ENCODE measurements at regions not wholly inside any gene's neighbourhood (a gene's known extent, or its start where the extent isn't known, plus 50 kb on each side); places are given as distances from the start of the nearest gene placed in this dataset.

- DNase-seq = no peak
- Histone ChIP-seq H3K4me3 (ENCODE audit: low read depth, low read length) (no peak overlapping the region), H3K36me3 (no peaks in the 10 kb centered on the region), H3K27me3 (no peaks in the 10 kb centered on the region), H3K4me1 (no peaks in the 10 kb centered on the region), H3K9me3 (no peaks in the 10 kb centered on the region)
- no peak for TF ChIP-seq CTCF (IDR thresholded peaks at IDR 0.05; ENCODE audit: low read depth, low read length)
Observed at GRCh38 chr5:93967923-93968322, 226.5 kb upstream of the POU5F2 start.

DNA sequence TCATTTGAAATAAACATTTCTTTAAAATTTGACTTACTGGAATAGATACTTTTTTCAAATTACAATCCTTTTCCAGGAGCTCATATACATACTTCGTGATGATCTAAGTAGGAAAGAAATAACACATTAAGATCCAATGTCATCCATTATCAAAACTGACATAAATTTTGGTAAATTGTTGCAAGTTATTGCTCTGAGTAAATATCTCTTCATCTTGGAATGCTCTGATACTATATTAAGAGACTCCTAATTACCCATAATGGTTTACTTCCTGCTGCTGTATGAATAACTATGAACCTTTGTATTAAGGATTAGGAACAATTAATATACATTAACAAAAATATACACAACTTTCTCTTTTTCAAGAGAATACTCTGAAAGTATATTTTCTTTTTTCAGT is 223.0 kb upstream of the POU5F2 start:
- Histone ChIP-seq H3K36me3 (no peaks in the 10 kb centered on the region), H3K9me3 (no peaks in the 10 kb centered on the region), H3K4me3 (ENCODE audit: low read depth, low read length) (no peak overlapping the region), H3K4me1 (peaks cover 3% of the 10 kb centered on the region; the same call in 1 of the 2 replicates), H3K27me3 (no peaks in the 10 kb centered on the region)
- no peak for DNase-seq
- TF ChIP-seq CTCF (IDR thresholded peaks at IDR 0.05; ENCODE audit: low read depth, low read length) = no peak

GRCh38 chr5:93960042-93960441 is 218.6 kb upstream of the POU5F2 start:
- Histone ChIP-seq H3K4me3 (ENCODE audit: low read depth, low read length) (no peak overlapping the region), H3K9me3 (no peaks in the 10 kb centered on the region), H3K27me3 (no peaks in the 10 kb centered on the region), H3K36me3 (no peaks in the 10 kb centered on the region), H3K4me1 (peaks cover 3% of the 10 kb centered on the region; the same call in 1 of the 2 replicates)
- no peak for DNase-seq
- TF ChIP-seq CTCF (IDR thresholded peaks at IDR 0.05; ENCODE audit: low read depth, low read length) = no peak

DNA sequence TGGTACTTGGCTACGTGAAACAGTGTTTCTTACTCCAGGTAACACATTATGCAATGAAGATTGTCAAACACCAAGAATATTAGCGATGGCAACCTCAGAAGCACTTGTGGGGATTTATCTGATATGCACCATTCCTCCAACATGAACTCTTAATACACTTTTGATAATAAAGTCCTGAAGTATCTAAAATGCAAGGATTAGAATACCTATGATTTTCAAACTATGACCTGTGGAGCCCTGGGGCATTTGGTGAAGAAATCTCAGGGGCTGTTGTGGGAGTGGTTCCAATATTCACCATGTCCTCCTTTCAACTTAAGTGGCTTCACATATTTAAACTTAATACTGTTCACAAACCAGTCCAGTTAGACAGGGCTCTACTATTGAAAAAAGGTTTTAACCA is 214.6 kb upstream of the POU5F2 start:
- no peaks in the 10 kb centered on the region for H3K9me3 ChIP-seq
- H3K27me3 ChIP-seq = no peaks in the 10 kb centered on the region
- no peak overlapping the region for H3K4me3 ChIP-seq (ENCODE audit: low read depth, low read length)
- DNase-seq = no peak
- no peaks in the 10 kb centered on the region for H3K36me3 ChIP-seq
- no peak for TF ChIP-seq CTCF (IDR thresholded peaks at IDR 0.05; ENCODE audit: low read depth, low read length)
- H3K4me1 ChIP-seq = peaks cover 3% of the 10 kb centered on the region; the same call in 1 of the 2 replicates

DNA sequence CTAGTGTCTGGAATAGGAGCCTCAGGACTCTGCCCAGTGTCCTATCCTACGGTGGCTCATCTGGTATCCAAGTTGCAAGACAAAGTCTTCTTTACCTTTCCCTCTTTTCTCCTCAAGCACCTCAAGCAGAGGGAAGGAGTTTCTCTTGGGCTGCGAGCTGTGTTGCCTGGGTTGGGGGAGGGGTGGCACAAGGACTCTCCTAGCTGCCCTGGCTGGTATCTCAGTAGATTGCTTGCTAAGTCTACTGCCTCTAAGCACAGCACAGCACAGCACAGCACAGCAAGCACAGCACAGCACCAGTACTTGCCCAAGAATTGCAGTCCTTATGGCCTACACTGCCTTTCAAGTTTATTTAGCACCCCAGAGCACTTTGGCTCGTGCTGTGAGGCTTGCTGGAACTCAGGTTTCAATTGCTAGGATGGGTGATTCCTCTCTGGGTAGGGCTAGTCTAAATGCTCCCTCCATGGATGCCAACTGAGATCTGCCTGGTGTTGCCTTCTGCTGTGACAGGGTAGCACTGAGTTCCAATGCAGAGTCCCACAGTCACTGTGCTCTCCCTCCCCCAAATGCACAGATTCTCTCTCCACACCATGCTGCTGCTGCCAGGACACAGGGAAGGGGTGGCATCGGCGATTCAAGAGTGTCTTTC is 213.1 kb upstream of the POU5F2 start:
- H3K27me3 ChIP-seq = no peaks in the 10 kb centered on the region
- no peaks in the 10 kb centered on the region for H3K4me1 ChIP-seq
- H3K36me3 ChIP-seq = no peaks in the 10 kb centered on the region
- DNase-seq = no peak
- no peaks in the 10 kb centered on the region for H3K9me3 ChIP-seq
- no peak overlapping the region for H3K4me3 ChIP-seq (ENCODE audit: low read depth, low read length)
- TF ChIP-seq CTCF (IDR thresholded peaks at IDR 0.05; ENCODE audit: low read depth, low read length) = no peak

DNA sequence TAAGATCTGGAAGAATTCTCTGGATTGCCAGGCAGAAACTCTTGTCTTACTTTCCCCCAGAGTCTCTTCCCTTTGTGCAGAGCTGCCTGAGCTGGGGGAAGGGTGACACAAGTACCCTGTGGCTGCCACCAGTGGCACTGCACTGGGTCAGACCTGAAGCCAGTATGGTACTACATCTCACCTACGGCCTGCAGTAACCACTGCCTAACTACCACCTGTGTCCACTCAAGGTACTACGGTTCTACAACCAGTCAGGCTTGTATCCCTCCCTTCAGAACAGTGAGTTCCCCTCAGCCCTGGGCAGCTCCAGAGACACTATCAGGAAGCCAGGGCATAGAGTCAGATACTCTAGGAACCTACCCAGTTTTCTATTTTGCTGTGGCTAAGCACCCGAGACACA is 212.0 kb upstream of the POU5F2 start:
- TF ChIP-seq CTCF (IDR thresholded peaks at IDR 0.05; ENCODE audit: low read depth, low read length) = no peak
- no peaks in the 10 kb centered on the region for H3K36me3 ChIP-seq
- no peaks in the 10 kb centered on the region for H3K27me3 ChIP-seq
- H3K4me3 ChIP-seq (ENCODE audit: low read depth, low read length) = no peak overlapping the region
- no peaks in the 10 kb centered on the region for H3K9me3 ChIP-seq
- no peak for DNase-seq
- no peaks in the 10 kb centered on the region for H3K4me1 ChIP-seq

Measured in BE2C (cell line).